Keratinocyte (primary cell): ENCODE measurements at regions not wholly inside any gene's neighbourhood (a gene's known extent, or its start where the extent isn't known, plus 50 kb on each side); places are given as distances from the start of the nearest gene placed in this dataset.

Source experiments
- EZH2 ChIP-seq: IDR thresholded peaks from one replicate; pipeline ENCODE4 v1.6.1; 2012; ENCODE audit warnings: inconsistent platforms, mild to moderate bottlenecking, low read length, moderate library complexity
- TF ChIP-seq, protein P1 (sequence below), 3 experiments: IDR thresholded peaks in 1 of 3; conservative IDR thresholded peaks in 1 of 3; optimal IDR thresholded peaks in 1 of 3; 2 replicates in 2 of 3; 3 replicates in 1 of 3; pipeline versions ENCODE3 to v1.5.1; 2011; ENCODE audit warnings: low read length in 3 of 3, mild to moderate bottlenecking in 3 of 3, moderate library complexity in 2 of 3, control low read depth in 1 of 3, inconsistent platforms in 1 of 3; ENCODE audit not compliant: insufficient read depth in 2 of 3; ENCODE audit errors: extremely low read depth in 1 of 3

- TF ChIP-seq, protein P1, sequence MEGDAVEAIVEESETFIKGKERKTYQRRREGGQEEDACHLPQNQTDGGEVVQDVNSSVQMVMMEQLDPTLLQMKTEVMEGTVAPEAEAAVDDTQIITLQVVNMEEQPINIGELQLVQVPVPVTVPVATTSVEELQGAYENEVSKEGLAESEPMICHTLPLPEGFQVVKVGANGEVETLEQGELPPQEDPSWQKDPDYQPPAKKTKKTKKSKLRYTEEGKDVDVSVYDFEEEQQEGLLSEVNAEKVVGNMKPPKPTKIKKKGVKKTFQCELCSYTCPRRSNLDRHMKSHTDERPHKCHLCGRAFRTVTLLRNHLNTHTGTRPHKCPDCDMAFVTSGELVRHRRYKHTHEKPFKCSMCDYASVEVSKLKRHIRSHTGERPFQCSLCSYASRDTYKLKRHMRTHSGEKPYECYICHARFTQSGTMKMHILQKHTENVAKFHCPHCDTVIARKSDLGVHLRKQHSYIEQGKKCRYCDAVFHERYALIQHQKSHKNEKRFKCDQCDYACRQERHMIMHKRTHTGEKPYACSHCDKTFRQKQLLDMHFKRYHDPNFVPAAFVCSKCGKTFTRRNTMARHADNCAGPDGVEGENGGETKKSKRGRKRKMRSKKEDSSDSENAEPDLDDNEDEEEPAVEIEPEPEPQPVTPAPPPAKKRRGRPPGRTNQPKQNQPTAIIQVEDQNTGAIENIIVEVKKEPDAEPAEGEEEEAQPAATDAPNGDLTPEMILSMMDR (optimal IDR thresholded peaks at IDR 0.05 in 1 of 3, IDR thresholded peaks at IDR 0.05 in 1 of 3, conservative IDR thresholded peaks at IDR 0.05 in 1 of 3; ENCODE audit: extremely low read depth in 1 of 3, insufficient read depth in 2 of 3, low read length in 3 of 3) = no peak
- no peak for TF ChIP-seq EZH2
Measured at GRCh38 chr2:57370882-57371585, 675.6 kb upstream of the VRK2 start.
